LNCaP clone FGC (cell line): ENCODE measurements at regions not wholly inside any gene's neighbourhood (a gene's known extent, or its start where the extent isn't known, plus 50 kb on each side); places are given as distances from the start of the nearest gene placed in this dataset.
"Not testable (repeated sequence)": the region's sequence is repeated elsewhere in the genome, so short reads cannot be mapped to it uniquely, and the experiment has no call there.

Experiments
- DNase-seq: peaks from one replicate; pipeline ENCODE4 v3.0.0-alpha.2; 2011; ENCODE audit warnings: low read depth
- H3K4me3 ChIP-seq: 2 replicates; pipeline ENCODE4 v1.5.1; 2011; ENCODE audit warnings: mild to moderate bottlenecking, low read depth, low read length, control low read depth
- CTCF ChIP-seq: IDR thresholded peaks from 2 replicates; pipeline ENCODE4 v1.5.1; 2012; ENCODE audit warnings: mild to moderate bottlenecking; ENCODE audit not compliant: control insufficient read depth, insufficient read depth; ENCODE audit errors: extremely low read depth

DNA sequence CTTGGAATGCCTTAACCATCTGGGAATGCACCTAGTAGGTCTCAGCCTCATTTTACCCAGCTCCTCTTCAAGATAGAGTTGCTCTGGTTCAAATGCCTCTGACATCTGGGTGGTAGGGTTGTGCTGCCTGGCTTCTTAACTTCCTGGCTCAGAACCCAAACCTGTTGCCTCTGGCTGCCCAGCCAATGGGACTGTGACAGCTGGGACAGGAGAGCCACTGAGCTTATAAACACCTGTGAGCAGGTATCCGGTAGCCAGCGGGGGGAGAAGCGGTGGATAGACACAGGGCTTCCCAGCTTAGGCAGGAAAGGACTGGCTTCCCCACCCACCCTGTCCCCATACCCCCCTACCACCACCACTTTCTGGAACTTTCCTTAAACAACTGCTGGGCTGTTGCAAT is 115.8 kb upstream of the CARD11 start:
- no peak overlapping the region for H3K4me3 ChIP-seq
- DNase-seq: no peak
- TF ChIP-seq CTCF: no peak

- H3K4me3 ChIP-seq, DNase-seq: not testable (repeated sequence)
These were observed 116.3 kb upstream of the CARD11 start for GRCh38 chr7:3159926-3160325.

DNA sequence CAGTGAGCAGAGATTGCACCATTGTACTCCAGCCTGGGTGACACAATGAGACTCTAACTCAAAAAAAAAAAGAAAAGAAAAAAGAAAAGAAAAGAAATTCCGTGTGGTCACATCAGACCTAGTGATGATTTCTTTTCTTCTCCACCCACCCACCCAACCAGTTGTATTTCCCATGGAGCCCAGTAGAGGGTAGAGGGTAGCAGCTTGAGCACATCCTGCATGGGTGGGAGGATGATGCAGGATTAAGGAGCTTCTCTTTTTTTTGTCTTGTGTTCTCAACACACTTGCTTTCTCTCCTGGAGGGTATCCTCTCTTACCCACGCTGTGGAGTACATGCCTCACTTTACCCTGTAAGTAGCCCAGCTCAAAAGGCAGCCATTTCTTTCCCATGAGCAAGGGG is 118.6 kb upstream of the CARD11 start:
- H3K4me3 ChIP-seq: no peak overlapping the region
- no peak for TF ChIP-seq CTCF
- DNase-seq: no peak

DNA sequence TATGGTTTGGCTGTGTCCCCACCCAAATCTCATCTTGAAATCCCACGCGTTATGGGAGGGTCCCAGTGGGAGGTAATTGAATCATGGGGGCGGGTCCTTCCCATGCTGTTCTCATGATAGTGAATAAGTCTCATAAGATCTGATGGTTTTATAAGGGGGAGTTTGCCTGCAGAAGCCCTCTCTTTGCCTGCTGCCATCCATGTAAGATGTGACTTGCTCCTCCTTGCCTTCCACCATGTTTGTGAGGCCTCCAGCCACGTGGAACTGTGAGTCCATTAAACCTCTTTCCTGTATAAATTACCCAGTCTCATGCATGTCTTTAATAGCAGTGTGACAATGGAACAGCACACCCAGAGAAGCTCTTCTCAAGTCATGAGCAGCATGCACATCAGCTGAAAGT is 119.1 kb upstream of the CARD11 start:
- not testable (repeated sequence) for DNase-seq, H3K4me3 ChIP-seq

DNA sequence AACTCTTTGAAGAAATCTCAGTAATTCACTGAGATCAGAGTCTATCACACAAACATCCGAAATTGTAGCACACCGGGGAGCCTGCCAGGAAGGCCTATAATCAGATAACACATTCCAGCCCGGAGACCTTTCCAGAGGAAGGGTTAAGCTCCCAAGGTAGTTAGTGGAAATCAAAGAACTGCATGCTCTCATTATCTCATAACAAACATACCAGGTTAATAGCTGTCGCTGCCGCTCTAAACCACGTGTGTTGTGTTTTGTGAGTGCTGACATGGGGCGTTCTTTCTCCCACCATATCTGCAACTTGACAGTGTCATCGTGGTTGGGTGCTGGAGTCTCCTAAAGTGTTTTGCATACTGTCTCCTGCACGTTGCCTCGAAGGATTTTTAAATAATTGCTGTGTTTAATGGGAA is 120.7 kb upstream of the CARD11 start:
- TF ChIP-seq CTCF: no peak
- no peak for DNase-seq

DNA sequence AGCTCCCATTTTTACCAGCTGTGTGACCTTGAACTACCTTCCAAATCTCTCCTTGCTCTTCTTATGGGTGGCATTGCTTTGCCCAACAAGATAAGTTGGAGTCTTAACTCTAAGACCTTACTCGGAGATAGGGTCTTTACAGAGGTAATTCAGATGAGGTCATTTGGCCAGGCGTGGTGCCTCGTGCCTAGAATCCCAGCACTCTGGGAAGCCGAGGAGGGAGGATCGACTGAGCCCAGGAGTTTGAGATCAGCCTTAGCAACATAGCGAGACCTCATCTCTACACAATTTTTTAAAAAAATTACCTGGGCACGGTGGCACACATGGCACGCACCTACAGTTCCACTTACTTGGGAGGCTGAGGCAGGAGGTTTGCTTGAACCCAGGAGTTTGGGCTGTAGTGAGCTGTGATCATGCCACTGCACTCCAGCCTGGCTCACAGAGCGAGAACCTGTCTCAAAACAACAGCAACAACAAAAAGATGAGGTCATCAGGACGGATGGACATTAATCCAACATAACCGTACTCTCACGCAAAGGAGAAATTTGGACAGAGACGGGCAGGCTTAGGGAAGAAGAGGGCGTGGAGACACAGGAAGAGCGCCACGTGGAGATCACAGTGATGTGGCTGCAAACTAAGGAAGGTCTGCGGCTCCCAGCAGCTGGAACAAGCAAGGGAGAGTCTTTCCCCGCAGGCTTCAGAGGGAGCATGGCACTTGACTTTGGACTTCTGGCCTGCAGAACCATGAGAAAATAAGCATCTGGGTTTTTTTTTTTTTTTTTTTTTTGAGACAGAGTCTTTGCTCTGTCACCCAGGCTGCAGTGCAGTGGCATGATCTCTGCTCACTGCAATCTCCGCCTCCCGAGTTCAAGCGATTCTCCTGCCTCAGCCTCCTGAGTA is 122.3 kb upstream of the CARD11 start:
- no peak overlapping the region for H3K4me3 ChIP-seq
- no peak for TF ChIP-seq CTCF
- DNase-seq: no peak

More for the DNA sequence above, 120.7 kb upstream of the CARD11 start:
- H3K4me3 ChIP-seq: no peak overlapping the region

GRCh38 chr7:3167551-3167950 is 123.9 kb upstream of the CARD11 start:
- no peak for TF ChIP-seq CTCF
- no peak for DNase-seq
- no peak overlapping the region for H3K4me3 ChIP-seq

DNA sequence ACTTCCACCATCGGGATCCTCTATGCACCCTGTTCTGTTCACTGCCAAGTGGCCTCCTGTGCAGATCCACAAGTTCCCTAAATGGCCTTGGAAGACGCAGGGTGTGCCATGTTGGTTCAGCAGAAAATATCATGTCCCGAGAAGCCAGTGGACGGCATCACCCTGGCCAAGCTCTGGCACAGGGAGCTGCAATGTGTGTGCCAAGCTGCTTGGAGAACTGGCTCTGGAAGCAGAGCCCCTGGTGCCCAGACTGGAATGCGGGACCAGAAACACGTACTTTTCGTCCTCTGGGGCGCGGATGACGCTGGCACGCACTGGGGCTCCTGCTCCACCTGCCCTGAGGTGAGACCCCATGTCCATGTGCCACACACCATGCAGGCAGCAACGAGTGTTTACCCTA is 124.7 kb upstream of the CARD11 start:
- H3K4me3 ChIP-seq: no peak overlapping the region
- DNase-seq: no peak
- no peak for TF ChIP-seq CTCF
